ENCODE measurements at regions not wholly inside any gene's neighbourhood (a gene's known extent, or its start where the extent isn't known, plus 50 kb on each side); places are given as distances from the start of the nearest gene placed in this dataset.

- H3K79me2 ChIP-seq (ENCODE audit: control insufficient read depth, insufficient read depth, low read length, poor library complexity), result no peaks in the 10 kb centered on the region
- H3K27ac ChIP-seq (ENCODE audit: low read depth, low read length), result no peak overlapping the region
- H3K27me3 ChIP-seq (ENCODE audit: insufficient read depth, low read length), result peaks cover 2% of the 10 kb centered on the region
- DNase-seq, result no peak
- H3K14ac ChIP-seq (ENCODE audit: low read length), result no peak overlapping the region
- no peak overlapping the region for H2BK5ac ChIP-seq (ENCODE audit: low read depth, low read length, poor library complexity)
- no peak overlapping the region for H4K91ac ChIP-seq (ENCODE audit: low read depth, low read length)
- H2AFZ ChIP-seq (ENCODE audit: insufficient read depth, low read length, poor library complexity), result no peak overlapping the region
- no peak overlapping the region for H3K23ac ChIP-seq (ENCODE audit: low read length)
- no peaks in the 10 kb centered on the region for H3K9me3 ChIP-seq (ENCODE audit: insufficient read depth, low read depth, low read length)
- H2BK120ac ChIP-seq (ENCODE audit: insufficient read depth, low read length, poor library complexity), result no peak overlapping the region
- no CpG with 5 or more reads among the region's 2 CpGs for WGBS (ENCODE audit: extremely low coverage, insufficient coverage, insufficient read length)
- H3K4ac ChIP-seq (ENCODE audit: low read depth, low read length), result no peak overlapping the region
- no peak overlapping the region for H3K18ac ChIP-seq (ENCODE audit: low read length)
- H3K9ac ChIP-seq (ENCODE audit: low read length), result no peak overlapping the region
- H2AK5ac ChIP-seq (ENCODE audit: low read length), result no peak overlapping the region
- no peak overlapping the region for H3K4me3 ChIP-seq (ENCODE audit: low read depth, low read length)
- H3K79me1 ChIP-seq (ENCODE audit: low read length), result no peaks in the 10 kb centered on the region
- H3K36me3 ChIP-seq (ENCODE audit: control insufficient read depth in 1 of 2, insufficient read depth in 2 of 2, low read length in 2 of 2), result no peaks in the 10 kb centered on the region
- no peak overlapping the region for H4K8ac ChIP-seq (ENCODE audit: low read depth, low read length)
- no peak overlapping the region for H2BK12ac ChIP-seq (ENCODE audit: low read length)
- no peak overlapping the region for H3K4me2 ChIP-seq (ENCODE audit: low read length)
- no peak overlapping the region for H4K12ac ChIP-seq (ENCODE audit: low read depth, low read length)
- H3K4me1 ChIP-seq (ENCODE audit: control insufficient read depth in 1 of 2, insufficient read depth in 2 of 2, low read length in 2 of 2), result peaks cover 0 to 4% of the 10 kb centered on the region in 2 experiments
These were observed 232.2 kb upstream of the SULF2 start for GRCh38 chr20:48017509-48017908.

- H3K9ac ChIP-seq (ENCODE audit: low read length), result no peak overlapping the region
- no peak overlapping the region for H2AFZ ChIP-seq (ENCODE audit: insufficient read depth, low read length, poor library complexity)
- no peak overlapping the region for H4K91ac ChIP-seq (ENCODE audit: low read depth, low read length)
- no peak overlapping the region for H4K12ac ChIP-seq (ENCODE audit: low read depth, low read length)
- no peak overlapping the region for H3K27ac ChIP-seq (ENCODE audit: low read depth, low read length)
- H2AK5ac ChIP-seq (ENCODE audit: low read length), result no peak overlapping the region
- H2BK12ac ChIP-seq (ENCODE audit: low read length), result no peak overlapping the region
- peaks cover 3% of the 10 kb centered on the region for H3K9me3 ChIP-seq (ENCODE audit: insufficient read depth, low read depth, low read length)
- H4K8ac ChIP-seq (ENCODE audit: low read depth, low read length), result no peak overlapping the region
- no peak overlapping the region for H3K4me3 ChIP-seq (ENCODE audit: low read depth, low read length)
- peaks cover 0 to 4% of the 10 kb centered on the region in 2 experiments for H3K4me1 ChIP-seq (ENCODE audit: control insufficient read depth in 1 of 2, insufficient read depth in 2 of 2, low read length in 2 of 2)
- no peak for DNase-seq
- no peak overlapping the region for H3K18ac ChIP-seq (ENCODE audit: low read length)
- H3K79me2 ChIP-seq (ENCODE audit: control insufficient read depth, insufficient read depth, low read length, poor library complexity), result no peaks in the 10 kb centered on the region
- peaks cover 2% of the 10 kb centered on the region for H3K27me3 ChIP-seq (ENCODE audit: insufficient read depth, low read length)
- WGBS (ENCODE audit: extremely low coverage, insufficient coverage, insufficient read length), result no CpG with 5 or more reads among the region's 11 CpGs
- no peaks in the 10 kb centered on the region for H3K79me1 ChIP-seq (ENCODE audit: low read length)
- H3K14ac ChIP-seq (ENCODE audit: low read length), result no peak overlapping the region
- H3K4ac ChIP-seq (ENCODE audit: low read depth, low read length), result no peak overlapping the region
- H2BK5ac ChIP-seq (ENCODE audit: low read depth, low read length, poor library complexity), result no peak overlapping the region
- no peaks in the 10 kb centered on the region for H3K36me3 ChIP-seq (ENCODE audit: control insufficient read depth in 1 of 2, insufficient read depth in 2 of 2, low read length in 2 of 2)
- no peak overlapping the region for H3K4me2 ChIP-seq (ENCODE audit: low read length)
- no peak overlapping the region for H3K23ac ChIP-seq (ENCODE audit: low read length)
- H2BK120ac ChIP-seq (ENCODE audit: insufficient read depth, low read length, poor library complexity), result no peak overlapping the region
These were observed 230.9 kb upstream of the SULF2 start for GRCh38 chr20:48015943-48016723.

GRCh38 chr20:48015141-48015910, 230.0 kb upstream of the SULF2 start:
- no peak overlapping the region for H4K8ac ChIP-seq (ENCODE audit: low read depth, low read length)
- no peak overlapping the region for H3K4me3 ChIP-seq (ENCODE audit: low read depth, low read length)
- H2AK5ac ChIP-seq (ENCODE audit: low read length), result no peak overlapping the region
- no peak overlapping the region for H3K27ac ChIP-seq (ENCODE audit: low read depth, low read length)
- H3K4me1 ChIP-seq (ENCODE audit: control insufficient read depth in 1 of 2, insufficient read depth in 2 of 2, low read length in 2 of 2), result peaks cover 0 to 4% of the 10 kb centered on the region in 2 experiments
- no peak overlapping the region for H2BK120ac ChIP-seq (ENCODE audit: insufficient read depth, low read length, poor library complexity)
- H4K12ac ChIP-seq (ENCODE audit: low read depth, low read length), result no peak overlapping the region
- no peak overlapping the region for H3K4ac ChIP-seq (ENCODE audit: low read depth, low read length)
- H3K9ac ChIP-seq (ENCODE audit: low read length), result no peak overlapping the region
- H3K27me3 ChIP-seq (ENCODE audit: insufficient read depth, low read length), result peaks cover 2% of the 10 kb centered on the region
- no peak overlapping the region for H4K91ac ChIP-seq (ENCODE audit: low read depth, low read length)
- no peak overlapping the region for H2AFZ ChIP-seq (ENCODE audit: insufficient read depth, low read length, poor library complexity)
- H3K36me3 ChIP-seq (ENCODE audit: control insufficient read depth in 1 of 2, insufficient read depth in 2 of 2, low read length in 2 of 2), result no peaks in the 10 kb centered on the region
- H2BK5ac ChIP-seq (ENCODE audit: low read depth, low read length, poor library complexity), result no peak overlapping the region
- H3K79me1 ChIP-seq (ENCODE audit: low read length), result no peaks in the 10 kb centered on the region
- no peaks in the 10 kb centered on the region for H3K79me2 ChIP-seq (ENCODE audit: control insufficient read depth, insufficient read depth, low read length, poor library complexity)
- whole genome bisulfite sequencing (ENCODE audit: extremely low coverage, insufficient coverage, insufficient read length), result no CpG with 5 or more reads among the region's 8 CpGs
- H3K4me2 ChIP-seq (ENCODE audit: low read length), result no peak overlapping the region
- H3K9me3 ChIP-seq (ENCODE audit: insufficient read depth, low read depth, low read length), result peaks cover 3% of the 10 kb centered on the region
- no peak overlapping the region for H2BK12ac ChIP-seq (ENCODE audit: low read length)
- H3K18ac ChIP-seq (ENCODE audit: low read length), result no peak overlapping the region
- DNase-seq, result no peak
- H3K14ac ChIP-seq (ENCODE audit: low read length), result no peak overlapping the region
- H3K23ac ChIP-seq (ENCODE audit: low read length), result no peak overlapping the region

GRCh38 chr20:48012401-48012974, 227.2 kb upstream of the SULF2 start:
- peaks cover 3% of the 10 kb centered on the region for H3K9me3 ChIP-seq (ENCODE audit: insufficient read depth, low read depth, low read length)
- WGBS (ENCODE audit: extremely low coverage, insufficient coverage, insufficient read length), result no CpG with 5 or more reads among the region's 2 CpGs
- H2AFZ ChIP-seq (ENCODE audit: insufficient read depth, low read length, poor library complexity), result no peak overlapping the region
- no peak overlapping the region for H2BK12ac ChIP-seq (ENCODE audit: low read length)
- no peak overlapping the region for H2BK120ac ChIP-seq (ENCODE audit: insufficient read depth, low read length, poor library complexity)
- no peaks in the 10 kb centered on the region for H3K36me3 ChIP-seq (ENCODE audit: control insufficient read depth in 1 of 2, insufficient read depth in 2 of 2, low read length in 2 of 2)
- peak in 1 of 2 donors; percentile 30 for DNase-seq
- H3K23ac ChIP-seq (ENCODE audit: low read length), result no peak overlapping the region
- no peak overlapping the region for H3K4me2 ChIP-seq (ENCODE audit: low read length)
- H4K91ac ChIP-seq (ENCODE audit: low read depth, low read length), result no peak overlapping the region
- H3K9ac ChIP-seq (ENCODE audit: low read length), result no peak overlapping the region
- no peak overlapping the region for H3K18ac ChIP-seq (ENCODE audit: low read length)
- no peak overlapping the region for H2BK5ac ChIP-seq (ENCODE audit: low read depth, low read length, poor library complexity)
- no peaks in the 10 kb centered on the region for H3K79me1 ChIP-seq (ENCODE audit: low read length)
- no peaks in the 10 kb centered on the region for H3K79me2 ChIP-seq (ENCODE audit: control insufficient read depth, insufficient read depth, low read length, poor library complexity)
- no peak overlapping the region for H3K14ac ChIP-seq (ENCODE audit: low read length)
- no peak overlapping the region for H4K8ac ChIP-seq (ENCODE audit: low read depth, low read length)
- no peak overlapping the region for H2AK5ac ChIP-seq (ENCODE audit: low read length)
- H3K4ac ChIP-seq (ENCODE audit: low read depth, low read length), result no peak overlapping the region
- no peak overlapping the region for H3K4me3 ChIP-seq (ENCODE audit: low read depth, low read length)
- no peak overlapping the region for H3K27ac ChIP-seq (ENCODE audit: low read depth, low read length)
- H3K27me3 ChIP-seq (ENCODE audit: insufficient read depth, low read length), result peaks cover 2% of the 10 kb centered on the region
- H4K12ac ChIP-seq (ENCODE audit: low read depth, low read length), result no peak overlapping the region
- H3K4me1 ChIP-seq (ENCODE audit: control insufficient read depth in 1 of 2, insufficient read depth in 2 of 2, low read length in 2 of 2), result no peaks in the 10 kb centered on the region
